HG02678 (cell line): ENCODE measurements at regions not wholly inside any gene's neighbourhood (a gene's known extent, or its start where the extent isn't known, plus 50 kb on each side); places are given as distances from the start of the nearest gene placed in this dataset.

Source experiments
- ATAC-seq: cut with Tn5 transposase; IDR thresholded peaks from one replicate; pipeline ENCODE4 v1.9.1; 2021; ENCODE audit warnings: mild to moderate bottlenecking, moderate library complexity; ENCODE audit not compliant: unreplicated experiment

GRCh38 chr16:66070140-66070917 lies 296.2 kb upstream of the CDH5 start:
- ATAC-seq: no peak

DNA sequence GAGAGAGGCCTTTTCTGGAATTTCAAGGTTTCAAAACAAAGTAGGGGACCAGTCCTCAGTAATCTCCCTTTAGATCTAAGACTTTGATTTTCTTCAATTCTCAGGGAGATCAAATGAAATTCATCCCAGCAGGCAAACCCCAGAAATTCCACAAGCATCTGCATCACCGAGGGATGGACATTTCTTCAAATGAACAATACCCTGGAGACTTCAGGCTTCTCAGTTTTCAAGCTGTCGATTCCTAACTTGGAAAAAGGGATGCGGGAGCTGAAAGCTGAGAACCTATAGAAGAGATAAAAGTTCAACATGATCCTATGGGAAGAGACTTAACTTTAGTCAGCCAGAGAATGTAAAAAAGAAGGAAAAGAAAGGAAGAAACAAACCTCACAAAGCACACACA lies 296.9 kb upstream of the CDH5 start:
- no peak for ATAC-seq

DNA sequence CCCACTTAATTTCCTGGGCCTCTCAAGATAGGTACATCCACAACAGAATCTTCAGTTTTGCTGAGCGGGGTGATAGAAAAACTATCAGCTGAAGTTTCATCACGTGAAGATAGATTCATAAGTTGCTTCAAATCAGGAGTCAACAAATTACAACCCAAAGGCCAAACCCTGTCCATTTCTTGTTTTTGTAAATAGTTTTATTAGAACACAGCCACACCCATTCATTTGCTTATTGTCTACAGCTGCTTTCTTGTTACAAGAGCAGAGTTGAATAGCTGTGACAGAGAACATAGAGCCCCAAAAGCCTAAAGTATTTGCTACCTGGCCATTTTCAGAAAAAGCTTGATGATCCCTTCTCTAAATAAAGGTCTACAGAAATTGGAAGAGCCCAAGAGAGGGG lies 300.1 kb upstream of the CDH5 start:
- no peak for ATAC-seq

DNA sequence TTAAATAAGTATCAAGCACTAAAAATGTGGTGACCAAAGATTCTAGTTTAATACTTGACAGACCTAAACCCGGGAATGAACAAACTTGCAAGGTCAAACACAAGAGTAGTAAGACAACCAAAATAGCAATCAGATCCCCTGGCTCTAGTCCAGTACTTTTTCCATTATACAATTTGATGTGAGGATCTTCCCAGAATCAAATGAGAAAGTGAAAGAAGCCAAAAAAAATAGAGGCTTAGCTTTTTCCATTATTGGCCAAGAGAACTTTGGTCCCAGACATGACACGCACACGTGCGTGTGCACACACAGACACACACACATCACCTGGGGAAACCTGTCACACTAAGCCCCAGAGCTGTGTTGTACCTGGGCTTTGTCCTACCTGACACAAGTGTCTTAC lies 300.6 kb upstream of the CDH5 start:
- ATAC-seq: no peak

DNA sequence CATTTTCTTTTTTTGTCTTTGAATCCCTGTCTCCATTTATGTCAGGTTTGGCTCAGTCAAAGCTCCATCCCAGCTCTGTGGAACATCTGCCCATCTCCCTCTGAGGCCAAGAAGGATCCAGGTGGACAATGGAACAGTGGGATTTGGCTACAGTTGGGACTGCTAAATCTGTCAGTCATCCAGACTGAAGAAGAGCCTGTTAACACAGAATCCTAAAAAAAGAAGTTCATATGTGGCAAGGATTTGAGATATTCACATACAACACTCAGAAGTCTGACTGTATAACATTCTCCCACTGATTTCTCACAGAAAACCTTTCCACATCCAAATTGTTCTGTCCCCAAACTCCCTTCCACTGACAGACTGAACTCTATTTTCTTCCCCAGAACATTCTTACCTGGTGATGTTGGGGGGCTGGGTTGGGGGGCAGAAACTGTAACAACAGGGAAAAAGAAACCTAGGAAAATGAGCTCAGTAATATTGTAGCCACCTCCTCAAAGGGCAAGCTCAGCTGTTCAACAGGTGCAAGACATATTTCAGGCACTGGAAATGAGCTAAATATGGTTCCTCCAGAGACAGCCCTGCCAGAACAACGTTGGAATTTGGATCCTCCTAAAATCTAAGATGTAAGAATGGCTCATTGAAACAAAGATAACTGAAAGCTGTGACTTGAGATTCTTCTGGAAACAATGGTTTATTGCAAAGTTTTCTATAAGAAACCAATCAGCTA lies 301.5 kb upstream of the CDH5 start:
- no peak for ATAC-seq

GRCh38 chr16:66058832-66059231 lies 307.7 kb upstream of the CDH5 start:
- ATAC-seq: no peak

DNA sequence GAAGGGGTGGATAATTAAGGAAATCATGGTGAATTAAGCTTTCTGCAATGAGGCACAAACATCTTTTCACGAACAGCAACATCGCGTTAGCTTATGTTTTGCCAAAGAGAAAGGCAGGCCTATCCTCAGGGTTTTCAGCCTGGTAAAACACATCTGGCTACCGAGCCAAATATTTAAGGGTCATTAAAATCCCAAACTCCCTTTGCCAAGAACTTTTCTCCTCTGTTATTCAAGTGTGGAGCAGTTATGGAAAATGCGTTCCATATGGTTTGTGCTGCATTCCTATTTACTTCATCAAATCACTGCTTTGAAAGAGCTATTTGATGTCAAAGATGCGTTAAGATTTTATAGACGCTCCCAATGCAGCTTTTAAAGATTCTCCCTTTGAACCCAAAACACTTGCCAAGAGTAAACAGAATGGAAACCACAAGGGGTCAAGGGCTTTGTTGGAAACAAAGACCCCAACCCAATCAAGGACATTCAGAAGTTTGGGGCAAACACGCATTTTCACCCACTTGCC lies 308.3 kb upstream of the CDH5 start:
- no peak for ATAC-seq

GRCh38 chr16:66057057-66057456 lies 309.4 kb upstream of the CDH5 start:
- ATAC-seq: no peak

DNA sequence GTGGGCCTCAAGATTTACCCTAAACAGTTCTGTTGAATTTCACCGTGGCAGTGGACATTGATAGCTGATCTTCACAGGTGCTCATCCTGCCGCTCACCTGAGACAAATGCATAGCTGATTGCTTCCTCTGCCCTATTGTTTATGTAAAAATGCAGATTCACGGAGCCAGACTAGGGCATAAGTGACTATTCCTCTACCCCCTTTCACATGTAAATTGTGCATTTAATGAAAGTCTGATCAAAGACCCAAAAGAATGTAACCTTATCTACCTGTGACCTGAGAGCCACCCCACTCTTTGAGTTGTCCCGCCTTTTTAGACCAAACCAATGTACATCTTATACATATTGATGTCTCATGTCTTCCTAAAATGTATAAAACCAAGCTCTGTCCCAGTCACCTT lies 312.4 kb upstream of the CDH5 start:
- no peak for ATAC-seq

DNA sequence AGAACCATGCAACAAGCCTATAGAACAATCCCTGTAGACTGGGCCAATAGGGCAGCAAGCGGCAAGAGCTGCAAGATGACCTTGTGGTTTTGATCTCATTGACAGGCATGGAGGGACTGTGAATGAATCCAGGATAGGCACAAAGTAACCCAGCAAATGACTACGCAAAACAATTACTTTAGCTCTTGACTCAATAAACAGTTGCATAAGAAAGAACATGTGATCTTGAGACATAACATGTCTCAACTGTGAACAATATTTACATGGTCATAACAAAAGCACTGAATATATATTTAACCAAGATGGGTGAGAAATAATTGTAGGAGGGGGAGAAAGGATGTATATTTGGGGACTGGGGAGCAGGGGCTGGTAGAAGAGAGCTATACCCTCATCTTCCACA lies 313.7 kb upstream of the CDH5 start:
- ATAC-seq: no peak

DNA sequence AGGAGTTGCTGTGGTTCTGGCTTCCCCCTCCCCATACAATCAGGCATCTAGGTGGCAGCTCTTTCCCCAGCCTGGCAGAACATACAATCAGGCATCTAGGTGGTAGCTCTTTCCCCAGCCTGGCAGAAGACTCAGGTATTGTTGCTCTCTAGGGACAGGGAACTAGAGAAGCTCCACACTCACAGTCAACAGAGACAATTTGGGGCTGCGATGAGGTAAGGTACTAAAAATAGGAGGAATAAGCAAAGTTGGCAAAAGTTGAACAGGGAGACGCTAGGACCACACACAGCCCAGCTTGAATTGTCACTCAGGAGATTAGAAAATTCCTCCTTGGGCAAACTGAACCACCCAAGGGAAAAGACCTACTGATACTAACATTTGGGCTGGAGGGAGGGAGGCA lies 315.5 kb upstream of the CDH5 start:
- ATAC-seq: no peak

GRCh38 chr16:66049865-66050264 lies 316.6 kb upstream of the CDH5 start:
- ATAC-seq: no peak

GRCh38 chr16:66045626-66046025 lies 320.9 kb upstream of the CDH5 start:
- no peak for ATAC-seq

- no peak for ATAC-seq
Measured at GRCh38 chr16:66044556-66044955, 321.9 kb upstream of the CDH5 start.

GRCh38 chr16:66044089-66044488 lies 322.4 kb upstream of the CDH5 start:
- no peak for ATAC-seq

DNA sequence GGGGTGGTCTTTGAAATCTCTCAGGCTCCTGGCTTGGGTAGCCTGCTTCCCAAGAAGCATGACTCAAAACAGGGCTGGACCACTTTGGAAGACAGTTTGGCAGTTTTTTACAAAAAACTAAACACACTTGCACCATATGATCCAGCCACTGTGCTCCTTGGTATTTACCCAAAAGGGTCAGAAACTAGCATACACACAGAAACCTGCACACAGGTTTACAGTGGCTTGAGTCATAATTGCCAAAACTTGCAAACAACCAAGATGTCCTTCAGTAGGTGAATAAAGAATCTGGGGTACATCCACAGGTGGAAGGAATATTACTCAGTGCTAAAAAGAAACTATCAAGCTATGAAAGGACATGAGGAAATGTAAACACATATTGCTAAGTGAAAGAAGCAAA lies 323.2 kb upstream of the CDH5 start:
- ATAC-seq: no peak

DNA sequence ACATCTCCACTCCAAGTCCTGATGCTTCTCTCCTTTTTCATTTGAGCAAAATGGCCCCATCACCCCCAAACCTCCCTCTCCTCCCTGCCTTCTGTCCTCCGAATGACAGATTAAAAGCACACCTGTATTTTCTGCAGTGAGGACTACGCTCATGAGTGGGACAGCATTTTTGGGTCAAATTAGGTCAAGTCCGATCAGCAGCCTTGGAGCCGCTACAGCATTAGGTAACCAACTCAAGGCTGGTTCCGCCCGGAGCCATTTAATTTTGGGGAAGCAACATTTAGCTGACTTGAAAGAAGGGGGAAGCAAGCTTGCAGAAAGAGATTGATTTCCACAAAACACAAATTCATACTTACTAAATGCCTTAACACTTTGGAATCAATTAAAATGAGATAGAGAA lies 324.1 kb upstream of the CDH5 start:
- no peak for ATAC-seq

DNA sequence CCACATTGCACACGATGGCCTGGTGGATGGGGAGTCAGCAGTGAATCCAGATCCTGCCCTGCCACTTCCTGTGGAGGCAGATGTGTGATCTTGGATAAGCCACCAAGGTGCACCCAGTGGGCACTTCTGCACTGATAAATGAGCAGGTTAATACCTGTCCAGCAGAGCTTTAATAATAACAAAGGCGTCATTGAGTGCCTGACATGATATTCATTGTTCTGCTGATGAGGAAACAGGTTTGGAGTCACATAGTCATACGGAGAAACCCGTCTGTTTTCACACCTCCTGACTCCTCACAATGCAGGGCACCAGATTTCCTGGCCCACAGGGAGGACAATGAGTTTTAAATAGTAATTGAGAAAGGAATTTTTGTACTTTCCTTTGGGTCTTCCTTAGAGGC lies 324.6 kb upstream of the CDH5 start:
- ATAC-seq: no peak

DNA sequence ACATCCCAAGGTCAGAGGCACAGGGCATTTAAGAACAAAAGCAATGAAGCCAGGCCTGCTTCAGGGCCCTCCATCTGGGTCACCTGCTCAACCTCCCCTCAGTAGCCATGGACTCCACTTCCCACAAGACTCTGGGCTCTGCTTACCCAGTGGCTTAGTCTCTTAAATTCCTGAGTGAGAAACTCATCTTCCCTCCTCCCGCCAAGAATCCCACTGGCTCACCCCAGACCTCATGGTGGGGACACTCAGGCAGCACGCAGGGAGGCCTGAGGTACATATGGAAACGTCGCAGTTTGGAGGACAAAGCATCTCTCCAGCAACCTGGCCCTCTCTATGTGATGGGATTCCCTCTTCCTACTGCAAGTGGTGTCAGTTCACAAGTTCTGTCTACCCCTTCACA lies 326.7 kb upstream of the CDH5 start:
- ATAC-seq: no peak

GRCh38 chr16:66036793-66037715 lies 329.4 kb upstream of the CDH5 start:
- no peak for ATAC-seq

- ATAC-seq: no peak
Measured at GRCh38 chr16:66036184-66036583, 330.3 kb upstream of the CDH5 start.
